GM19372 (cell line): ENCODE measurements at regions not wholly inside any gene's neighbourhood (a gene's known extent, or its start where the extent isn't known, plus 50 kb on each side); places are given as distances from the start of the nearest gene placed in this dataset.
"Not testable (repeated sequence)": the region's sequence is repeated elsewhere in the genome, so short reads cannot be mapped to it uniquely, and the experiment has no call there.

Experiments
- ATAC-seq: cut with Tn5 transposase; IDR thresholded peaks from one replicate; pipeline ENCODE4 v1.9.1; 2021; ENCODE audit warnings: mild to moderate bottlenecking, low read depth, moderate library complexity; ENCODE audit not compliant: unreplicated experiment

DNA sequence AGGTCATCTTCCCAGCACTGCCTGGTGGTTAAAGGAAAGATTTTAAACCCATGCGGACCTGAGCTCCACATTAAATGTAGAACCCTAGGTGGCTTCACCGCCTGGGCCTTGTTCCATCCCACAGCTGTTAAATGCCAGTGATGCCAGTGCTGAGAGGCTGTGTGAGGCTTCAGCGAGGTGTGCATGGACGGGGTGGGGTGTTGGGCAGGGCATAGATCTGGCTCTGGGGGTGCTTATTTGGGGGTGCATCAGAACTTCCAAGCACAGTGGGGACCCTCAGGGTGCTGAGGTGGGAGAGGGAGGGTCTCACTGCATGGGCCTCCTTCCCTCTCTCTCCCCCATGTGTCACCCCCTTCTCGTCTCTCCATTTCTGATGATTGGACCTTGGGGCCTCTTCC, 90.1 kb upstream of the B3GAT1 start:
- ATAC-seq, result no peak

GRCh38 chr11:134501406-134502152, 89.5 kb upstream of the B3GAT1 start:
- no peak for ATAC-seq

GRCh38 chr11:134500621-134501020, 88.6 kb upstream of the B3GAT1 start:
- ATAC-seq, result no peak

- ATAC-seq, result no peak
Observed at GRCh38 chr11:134499990-134500389, 87.9 kb upstream of the B3GAT1 start.

- no peak for ATAC-seq
Observed at GRCh38 chr11:134498326-134499139, 86.5 kb upstream of the B3GAT1 start.

GRCh38 chr11:134497586-134497985, 85.5 kb upstream of the B3GAT1 start:
- no peak for ATAC-seq

GRCh38 chr11:134496058-134496457, 84.0 kb upstream of the B3GAT1 start:
- ATAC-seq, result not testable (repeated sequence)

DNA sequence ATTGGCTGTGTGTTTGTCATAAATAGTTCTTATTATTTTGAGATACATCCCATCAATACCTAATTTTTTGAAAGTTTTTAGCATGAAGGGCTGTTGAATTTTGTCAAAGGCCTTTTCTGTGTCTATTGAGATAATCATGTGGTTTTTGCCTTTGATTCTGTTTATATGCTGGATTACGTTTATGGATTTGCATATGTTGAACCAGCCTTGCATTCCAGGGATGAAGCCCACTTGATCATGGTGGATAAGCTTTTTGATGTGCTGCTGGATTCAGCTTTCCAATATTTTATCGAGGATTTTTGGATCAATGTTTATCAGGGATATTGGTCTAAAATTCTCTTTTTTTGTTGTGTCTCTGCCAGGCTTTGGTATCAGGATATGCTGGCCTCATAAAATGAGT, 82.4 kb upstream of the B3GAT1 start:
- ATAC-seq, result not testable (repeated sequence)

DNA sequence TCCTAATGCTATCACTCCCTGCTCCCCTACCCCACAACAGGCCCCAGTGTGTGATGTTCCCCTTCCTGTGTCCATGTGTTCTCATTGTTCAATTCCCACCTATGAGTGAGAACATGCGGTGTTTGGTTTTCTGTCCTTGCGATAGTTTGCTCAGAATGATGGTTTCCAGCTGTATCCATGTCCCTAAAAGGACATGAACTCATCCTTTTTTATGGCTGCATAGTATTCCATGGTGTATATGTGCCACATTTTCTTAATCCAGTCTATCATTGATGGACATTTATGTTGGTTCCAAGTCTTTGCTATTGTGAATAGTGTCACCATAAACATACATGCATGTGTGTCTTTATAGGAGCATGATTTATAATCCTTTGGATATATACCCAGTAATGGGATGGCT, 80.4 kb upstream of the B3GAT1 start:
- ATAC-seq, result not testable (repeated sequence)

GRCh38 chr11:134489728-134490127, 77.7 kb upstream of the B3GAT1 start:
- no peak for ATAC-seq

DNA sequence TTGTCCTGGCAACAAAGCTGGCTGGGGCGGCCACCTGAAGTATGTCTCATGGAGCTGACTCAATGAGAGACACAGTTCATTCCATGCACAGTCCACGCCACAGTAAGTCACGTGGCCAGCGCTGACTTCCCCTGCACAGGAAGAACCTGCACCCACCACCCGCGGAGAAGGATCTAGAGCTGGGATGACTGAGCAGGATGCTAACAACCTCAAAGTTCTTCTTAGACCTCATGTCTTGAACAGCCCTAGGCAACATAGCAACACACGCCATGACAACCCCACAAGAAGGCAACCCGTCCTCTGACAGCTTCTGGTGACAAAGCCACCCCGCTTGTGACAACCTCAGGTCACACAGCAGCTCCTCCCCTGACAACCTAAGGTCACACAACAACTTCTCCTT, 76.9 kb upstream of the B3GAT1 start:
- no peak for ATAC-seq

DNA sequence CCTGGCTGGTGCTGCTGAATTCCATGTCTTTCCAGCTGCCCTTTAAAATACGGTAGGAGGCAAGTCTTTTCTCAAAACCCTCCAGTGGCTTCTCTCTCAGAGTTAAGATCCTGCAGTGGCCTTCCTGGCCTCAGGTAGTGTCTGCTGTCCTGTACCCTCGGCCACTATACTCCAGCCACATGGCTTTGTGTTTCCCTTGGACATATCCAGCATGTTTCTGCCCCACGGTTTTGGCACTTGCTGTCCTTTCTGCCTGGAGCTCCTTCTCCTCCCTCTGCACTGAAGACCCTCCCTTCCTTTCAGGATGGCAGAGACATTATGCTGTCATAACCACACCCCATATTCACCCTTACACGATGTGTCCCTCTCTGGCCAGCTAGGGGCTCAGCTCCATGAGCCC, 76.5 kb upstream of the B3GAT1 start:
- ATAC-seq, result no peak

- ATAC-seq, result no peak
Observed at GRCh38 chr11:134487696-134488095, 75.7 kb upstream of the B3GAT1 start.

GRCh38 chr11:134486704-134487103, 74.7 kb upstream of the B3GAT1 start:
- ATAC-seq, result no peak

DNA sequence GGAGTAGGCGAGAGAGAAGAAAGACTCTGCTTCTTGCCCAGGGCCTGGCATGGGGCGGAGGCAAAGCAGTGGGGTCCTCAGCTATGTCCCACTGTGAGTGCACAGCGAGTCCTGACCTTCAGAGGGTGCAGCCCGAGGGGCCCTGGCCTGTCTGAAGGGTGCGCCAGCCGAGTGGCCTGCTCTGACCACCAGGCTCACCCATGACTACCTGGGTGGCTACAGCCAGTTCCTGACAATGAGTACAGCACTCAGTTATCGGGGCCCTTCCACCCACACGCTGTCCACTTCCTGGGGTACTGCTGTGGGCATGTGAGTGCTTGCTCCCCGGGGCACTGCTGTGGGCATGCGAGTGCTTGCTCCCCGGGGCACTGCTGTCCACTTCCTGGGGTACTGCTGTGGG, 74.1 kb upstream of the B3GAT1 start:
- no peak for ATAC-seq

DNA sequence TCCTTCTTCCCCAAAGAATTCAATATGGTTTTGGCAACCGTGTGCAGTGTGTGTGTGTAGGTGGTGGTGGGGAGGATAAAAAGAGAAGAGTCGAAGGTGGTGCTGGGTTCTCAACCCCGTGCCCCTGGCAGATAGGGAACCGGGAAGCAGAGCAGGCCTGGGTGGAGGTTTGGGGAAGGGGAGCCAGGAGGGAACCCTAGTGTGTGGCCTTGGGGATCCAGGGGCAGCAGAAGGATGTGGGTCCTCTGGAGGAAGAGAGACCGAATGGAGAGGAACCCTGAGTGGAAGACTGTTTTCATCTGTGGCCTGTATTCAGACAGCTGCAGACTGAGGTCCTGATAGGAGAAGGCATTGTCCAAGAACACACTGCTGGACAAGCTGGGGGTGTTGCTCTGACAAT, 73.3 kb upstream of the B3GAT1 start:
- ATAC-seq, result no peak

- ATAC-seq, result no peak
Observed at GRCh38 chr11:134483857-134484256, 71.8 kb upstream of the B3GAT1 start.

GRCh38 chr11:134483291-134483690, 71.2 kb upstream of the B3GAT1 start:
- no peak for ATAC-seq

DNA sequence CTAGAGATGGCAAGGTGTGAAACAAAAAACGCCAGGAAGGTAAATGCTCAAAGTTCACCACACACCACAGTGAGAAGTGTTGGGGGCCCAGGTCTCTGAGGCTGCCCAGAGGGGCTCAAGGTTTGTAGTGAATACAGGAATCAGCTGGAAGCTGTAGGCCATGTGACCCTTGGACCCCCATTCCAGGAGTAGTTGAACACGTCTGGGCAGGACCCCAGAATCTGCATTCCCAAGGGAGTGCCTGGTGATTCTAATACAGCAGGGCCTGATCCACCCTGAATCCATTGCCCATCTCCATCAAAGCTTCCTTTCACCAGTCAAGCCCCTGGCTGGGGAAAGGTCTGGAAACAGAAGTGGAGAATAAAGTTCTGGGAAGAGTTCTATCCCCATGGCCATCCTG, 70.8 kb upstream of the B3GAT1 start:
- ATAC-seq, result no peak

GRCh38 chr11:134481933-134482527, 70.0 kb upstream of the B3GAT1 start:
- ATAC-seq, result no peak

DNA sequence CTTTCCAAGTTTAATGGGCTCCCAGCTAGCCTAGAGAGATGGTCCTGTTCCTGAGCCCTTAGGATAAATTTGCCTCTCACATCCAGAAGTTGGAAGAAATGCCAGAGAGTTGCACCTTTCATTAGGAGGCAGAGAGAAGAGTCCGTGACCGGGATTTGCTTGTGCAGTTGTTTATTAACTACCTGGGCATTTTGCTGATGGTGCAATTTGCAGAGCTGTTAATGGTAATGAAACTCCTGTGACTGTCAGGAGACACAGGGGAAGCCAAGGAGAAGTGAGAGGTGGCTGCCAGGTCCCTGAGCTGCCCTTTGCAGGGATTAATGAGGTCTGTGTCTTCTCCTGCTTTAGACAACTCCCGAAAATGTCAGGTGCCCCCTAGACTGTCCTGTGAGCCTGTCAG, 69.1 kb upstream of the B3GAT1 start:
- ATAC-seq, result no peak
